HG03354 (cell line): ENCODE measurements at regions not wholly inside any gene's neighbourhood (a gene's known extent, or its start where the extent isn't known, plus 50 kb on each side); places are given as distances from the start of the nearest gene placed in this dataset.

Source experiments
- ATAC-seq: cut with Tn5 transposase; IDR thresholded peaks from one replicate; pipeline ENCODE4 v1.9.1; 2021; ENCODE audit warnings: mild to moderate bottlenecking; ENCODE audit not compliant: unreplicated experiment, poor library complexity, severe bottlenecking

DNA sequence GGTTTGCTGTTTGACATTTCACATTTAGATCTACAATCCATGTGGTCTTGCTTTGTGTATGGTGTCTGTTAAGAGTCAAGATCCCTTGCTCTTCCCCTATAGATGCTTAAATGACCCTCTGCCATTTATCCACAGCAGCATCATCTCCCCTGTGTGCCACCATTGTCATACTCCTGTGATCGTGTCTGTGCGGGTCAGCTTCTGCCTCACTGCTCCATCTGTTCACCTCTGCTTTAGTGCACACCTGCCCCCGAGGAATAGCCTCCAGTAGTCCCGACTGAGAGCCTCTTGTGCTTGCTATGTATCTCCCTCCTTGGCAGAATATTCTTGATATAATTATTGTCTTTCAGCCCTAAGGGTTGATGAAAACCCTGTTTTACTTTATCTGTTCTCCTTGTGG is 551.2 kb downstream of the CDH26 start:
- no peak for ATAC-seq

- ATAC-seq: no peak
These were observed 552.1 kb downstream of the CDH26 start for GRCh38 chr20:60510356-60510755.

GRCh38 chr20:60512443-60512842 is 554.2 kb downstream of the CDH26 start:
- no peak for ATAC-seq

DNA sequence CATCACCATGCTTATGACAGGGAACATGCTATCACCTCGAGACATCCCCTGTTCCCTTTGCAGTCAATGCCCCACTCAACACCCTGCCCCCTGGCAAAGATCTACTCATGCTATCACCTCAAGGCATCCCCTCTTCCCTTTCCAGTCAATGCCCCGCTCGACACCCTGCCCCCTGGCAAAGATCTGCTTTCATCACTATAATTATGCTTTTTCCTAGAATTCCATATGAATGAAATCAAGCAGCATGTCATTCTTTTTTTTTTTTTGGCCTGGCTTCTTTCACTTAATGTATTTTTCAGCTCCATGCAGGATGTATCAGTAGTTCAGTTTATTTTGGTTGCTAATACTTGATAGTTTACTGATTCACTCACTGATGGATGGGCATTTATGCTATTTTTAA is 554.9 kb downstream of the CDH26 start:
- no peak for ATAC-seq

- no peak for ATAC-seq
These were observed 558.2 kb downstream of the CDH26 start for GRCh38 chr20:60516442-60516841.

- ATAC-seq: no peak
These were observed 559.8 kb downstream of the CDH26 start for GRCh38 chr20:60518022-60518421.

DNA sequence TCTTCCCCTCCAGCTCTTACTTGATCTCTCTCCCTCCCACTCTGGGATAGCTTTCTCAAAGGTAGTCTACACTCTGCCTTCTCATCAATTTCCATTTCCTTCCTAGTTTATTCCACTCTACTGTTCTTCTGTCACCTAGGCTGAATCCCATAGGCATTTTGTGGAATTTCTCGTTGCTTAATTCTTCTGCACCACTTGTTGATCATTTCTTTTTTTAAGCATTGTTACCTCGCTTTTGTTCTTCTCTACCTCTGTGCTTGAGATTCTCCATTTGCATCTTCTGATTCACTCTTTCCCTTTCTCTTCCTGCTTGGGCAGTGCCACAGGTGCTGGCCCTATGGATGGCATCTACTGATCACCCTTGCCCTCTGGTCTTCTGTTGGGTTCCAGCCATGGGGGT is 567.2 kb downstream of the CDH26 start:
- no peak for ATAC-seq

GRCh38 chr20:60527656-60528055 is 569.4 kb downstream of the CDH26 start:
- no peak for ATAC-seq

GRCh38 chr20:60528141-60528540 is 569.9 kb downstream of the CDH26 start:
- ATAC-seq: no peak

DNA sequence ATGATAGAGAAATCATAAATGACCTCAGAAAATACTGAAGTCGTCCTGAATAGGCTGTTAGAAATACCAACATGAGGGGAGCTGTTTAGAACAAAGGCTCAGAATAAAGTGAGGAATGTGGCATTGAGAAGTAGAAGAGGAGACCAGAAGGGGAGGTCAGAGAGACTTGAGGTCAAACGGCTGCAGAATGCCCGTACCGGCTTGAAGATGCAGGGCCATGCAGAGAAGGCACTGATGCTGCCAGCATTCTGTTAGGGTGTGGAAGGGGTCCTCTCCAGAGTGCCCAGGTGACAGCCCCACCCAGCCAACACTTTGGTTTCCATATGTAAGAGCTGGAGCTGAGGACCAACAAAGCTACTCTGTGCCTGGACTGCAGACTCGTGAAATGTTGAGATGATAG is 570.9 kb downstream of the CDH26 start:
- no peak for ATAC-seq

DNA sequence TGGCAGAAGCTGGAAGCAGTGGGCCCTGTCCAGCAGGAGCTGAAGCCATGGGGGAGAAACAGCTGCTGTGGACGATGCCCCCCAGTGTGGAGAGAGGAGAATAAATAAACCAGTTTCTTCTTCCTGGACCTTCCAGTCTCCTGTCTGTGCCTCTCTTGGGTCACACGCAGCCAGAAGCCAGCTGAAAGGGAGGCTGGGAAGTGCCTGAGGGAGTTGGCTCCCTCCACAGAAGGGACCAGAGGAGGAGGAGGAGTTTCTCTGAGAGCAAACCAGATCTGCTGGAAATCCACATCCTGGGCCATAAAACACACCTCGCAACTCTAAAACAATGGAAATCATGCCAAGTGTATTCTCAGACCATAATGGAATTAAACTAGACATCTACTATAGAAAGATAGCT is 577.0 kb downstream of the CDH26 start:
- ATAC-seq: no peak

- no peak for ATAC-seq
These were observed 582.4 kb downstream of the CDH26 start for GRCh38 chr20:60540591-60540990.

DNA sequence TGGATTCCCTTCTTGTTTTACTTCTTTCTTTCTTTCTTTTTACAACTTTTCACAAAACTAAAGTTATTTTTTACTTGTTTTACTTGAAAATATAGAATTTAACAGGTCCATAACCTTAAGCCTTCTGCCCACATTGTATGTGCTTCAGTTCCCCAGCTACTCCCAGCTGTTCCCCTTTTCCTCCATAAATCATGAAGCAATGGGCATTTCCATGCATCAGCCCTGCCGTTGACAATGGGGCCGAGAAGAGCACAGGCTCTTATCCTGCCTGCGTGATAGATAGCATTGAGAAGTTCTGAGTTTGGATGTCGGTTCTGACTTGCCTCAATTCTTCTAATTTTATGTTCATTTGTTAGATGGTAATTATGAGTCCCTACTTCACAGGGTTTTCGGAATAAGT is 583.8 kb downstream of the CDH26 start:
- no peak for ATAC-seq

- ATAC-seq: no peak
These were observed 585.4 kb downstream of the CDH26 start for GRCh38 chr20:60543598-60543997.

DNA sequence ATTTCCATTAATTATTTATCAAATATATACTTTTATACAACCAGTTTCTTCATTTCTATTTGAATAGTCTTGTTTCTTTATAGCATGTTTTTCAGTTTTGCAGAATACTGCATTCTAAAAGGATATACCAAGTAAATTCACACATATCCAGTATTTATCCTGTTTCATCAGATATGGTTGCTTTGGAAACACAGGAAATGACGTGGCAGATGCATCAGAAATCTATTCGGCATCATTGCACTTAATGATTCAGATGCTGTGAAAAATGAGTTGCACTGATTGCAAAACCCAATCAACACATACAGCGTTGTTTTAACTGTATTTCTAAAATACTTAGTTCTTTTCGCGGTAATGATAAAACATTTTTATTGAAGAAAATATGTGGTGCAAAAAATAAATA is 594.9 kb downstream of the CDH26 start:
- no peak for ATAC-seq

GRCh38 chr20:60558486-60558885 is 600.3 kb downstream of the CDH26 start:
- ATAC-seq: no peak

GRCh38 chr20:60559462-60559861 is 601.2 kb downstream of the CDH26 start:
- ATAC-seq: no peak

GRCh38 chr20:60561052-60561451 is 602.8 kb downstream of the CDH26 start:
- ATAC-seq: no peak

DNA sequence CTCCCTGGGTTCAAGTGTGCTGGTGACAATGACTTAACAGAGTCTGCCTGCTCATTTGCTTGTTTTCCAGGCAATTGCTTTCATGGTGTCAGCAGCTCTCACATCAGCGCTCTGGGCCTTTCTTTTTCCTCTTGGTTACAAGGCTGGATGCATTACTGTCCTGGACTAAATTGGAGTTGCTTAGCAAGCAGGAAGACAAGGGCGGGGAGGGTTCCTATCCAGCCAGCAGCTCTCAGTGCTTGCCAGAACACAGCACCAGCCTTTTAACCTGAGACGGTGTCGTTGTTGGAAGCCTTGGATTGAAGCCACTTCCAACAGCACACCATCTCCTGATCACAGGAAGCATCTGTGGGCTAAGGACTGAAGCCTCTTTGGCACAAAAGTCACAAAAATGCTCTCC is 606.9 kb downstream of the CDH26 start:
- ATAC-seq: no peak

- ATAC-seq: no peak
These were observed 607.3 kb downstream of the CDH26 start for GRCh38 chr20:60565551-60565950.

GRCh38 chr20:60569116-60569515 is 610.9 kb downstream of the CDH26 start:
- no peak for ATAC-seq

DNA sequence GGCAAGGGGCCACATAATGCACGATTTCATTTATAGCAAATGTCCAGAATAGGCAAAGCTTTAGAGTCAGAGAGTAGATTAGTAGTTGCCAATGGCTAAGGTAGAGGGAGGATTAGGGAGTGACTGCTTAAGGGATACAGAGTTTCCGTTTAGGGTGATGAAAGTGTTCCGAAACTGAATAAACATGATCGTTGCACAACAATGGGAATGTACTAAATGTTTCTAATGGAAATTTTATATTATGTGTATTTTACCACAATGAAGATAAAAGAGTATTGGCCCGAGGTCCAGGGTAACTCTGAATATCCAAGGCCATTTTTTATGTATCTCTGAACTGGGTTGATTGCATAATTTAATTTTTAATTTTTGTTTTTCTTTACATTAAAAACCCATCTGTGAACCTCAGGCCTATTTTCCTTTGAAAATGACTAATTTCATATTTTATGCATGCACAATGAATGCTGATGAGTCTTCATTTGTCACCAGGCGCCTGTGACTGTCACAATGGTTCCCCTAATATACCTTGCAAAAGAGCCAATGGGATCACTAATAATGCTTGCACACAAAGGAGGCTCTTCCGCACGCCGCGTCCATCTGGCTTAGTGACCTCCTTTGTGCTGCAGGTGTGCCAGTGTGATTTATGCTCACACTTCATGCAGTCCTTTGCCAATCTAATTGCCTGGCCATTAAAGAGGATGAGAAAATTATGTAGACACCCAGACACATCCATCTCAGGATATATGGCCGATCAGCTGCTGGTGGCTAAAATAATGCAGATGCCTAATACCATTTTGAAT is 612.5 kb downstream of the CDH26 start:
- no peak for ATAC-seq
